SK-N-MC (cell line): ENCODE measurements at regions not wholly inside any gene's neighbourhood (a gene's known extent, or its start where the extent isn't known, plus 50 kb on each side); places are given as distances from the start of the nearest gene placed in this dataset.

Experiments
- DNase-seq: peaks from one replicate; pipeline ENCODE4 v3.0.0-alpha.2; 2011; ENCODE audit warnings: low read depth, low spot score
- H3K27ac ChIP-seq: fragments of 200-600 bp; sonication (generic); 2 replicates; pipeline ENCODE4 v1.5.1; 2016; ENCODE audit warnings: mixed run types
- H3K36me3 ChIP-seq: fragments of 200-600 bp; sonication (generic); 2 replicates; pipeline ENCODE4 v1.6.1; 2017; ENCODE audit warnings: antibody characterized with exemption, low read length, mixed read lengths; ENCODE audit not compliant: insufficient read depth
- H3K4me3 ChIP-seq: fragments of 200-600 bp; sonication (generic); 2 replicates; pipeline ENCODE4 v1.5.1; 2016
- H3K9ac ChIP-seq: fragments of 200-600 bp; sonication (generic); 2 replicates; pipeline ENCODE4 v1.8.0; 2017; ENCODE audit warnings: mixed run types, mixed read lengths; ENCODE audit not compliant: insufficient read length
- H3K9me3 ChIP-seq: fragments of 200-600 bp; sonication (generic); 2 replicates; pipeline ENCODE4 v1.6.1; 2017; ENCODE audit warnings: low read depth, mild to moderate bottlenecking, antibody characterized with exemption, low read length, moderate library complexity, mixed read lengths
- EZH2 ChIP-seq: fragments of 200-600 bp; sonication (generic); IDR thresholded peaks from one replicate; pipeline ENCODE4 v1.6.1; 2017; ENCODE audit warnings: antibody characterized with exemption
- FOXP2 ChIP-seq: optimal IDR thresholded peaks from 2 replicates; pipeline ENCODE3; 2011; ENCODE audit warnings: mild to moderate bottlenecking, moderate library complexity; ENCODE audit not compliant: insufficient read depth; ENCODE audit errors: extremely low read length, control extremely low read depth
- POLR2AphosphoS5 ChIP-seq: IDR thresholded peaks from 2 replicates; pipeline ENCODE4 v1.6.1; 2012; ENCODE audit warnings: mild to moderate bottlenecking, low read depth, low read length, borderline replicate concordance

GRCh38 chr6:55670850-55671413 is 91.9 kb upstream of the HMGCLL1 start:
- H3K4me3 ChIP-seq: no peak overlapping the region
- no peaks in the 10 kb centered on the region for H3K36me3 ChIP-seq
- no peak for DNase-seq
- no peaks in the 10 kb centered on the region for H3K9me3 ChIP-seq
- H3K27ac ChIP-seq: no peak overlapping the region
- no peak overlapping the region for H3K9ac ChIP-seq
- TF ChIP-seq POLR2AphosphoS5 (no peak), FOXP2 (no peak), EZH2 (no peak)

DNA sequence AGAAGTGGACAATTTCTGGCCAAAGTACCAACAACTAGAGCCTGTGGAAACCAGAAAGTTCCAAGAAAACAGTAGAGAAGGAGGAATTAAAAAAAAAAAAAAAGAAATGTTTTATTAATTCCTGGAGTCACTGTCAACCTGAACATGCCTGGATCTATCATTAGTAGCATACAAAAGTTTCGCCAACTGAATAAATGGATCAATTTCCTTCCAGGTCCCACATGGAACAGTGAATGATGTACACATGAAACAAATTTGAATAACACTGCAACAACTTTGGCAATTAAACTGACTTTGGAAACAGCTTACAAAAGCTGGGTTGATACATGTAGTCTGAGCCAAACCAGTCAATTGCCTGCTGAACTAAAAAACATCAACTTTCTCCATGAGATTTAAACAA is 90.0 kb upstream of the HMGCLL1 start:
- Histone ChIP-seq H3K27ac (no peak overlapping the region), H3K9me3 (no peaks in the 10 kb centered on the region), H3K9ac (no peak overlapping the region), H3K36me3 (no peaks in the 10 kb centered on the region), H3K4me3 (no peak overlapping the region)
- no peak for DNase-seq
- TF ChIP-seq POLR2AphosphoS5 (no peak), FOXP2 (no peak), EZH2 (no peak)

- Histone ChIP-seq H3K27ac (no peak overlapping the region), H3K4me3 (no peak overlapping the region), H3K9ac (no peak overlapping the region), H3K36me3 (no peaks in the 10 kb centered on the region), H3K9me3 (peaks cover under 1% of the 10 kb centered on the region; the same call in 1 of the 2 replicates)
- no peak for TF ChIP-seq POLR2AphosphoS5
- no peak for TF ChIP-seq EZH2
- no peak for TF ChIP-seq FOXP2
- DNase-seq: no peak
Observed at GRCh38 chr6:55668591-55668990, 89.6 kb upstream of the HMGCLL1 start.

- DNase-seq: no peak
- Histone ChIP-seq H3K36me3 (no peaks in the 10 kb centered on the region), H3K9ac (no peak overlapping the region), H3K27ac (no peak overlapping the region), H3K4me3 (no peak overlapping the region), H3K9me3 (peaks cover 2% of the 10 kb centered on the region; the same call in 1 of the 2 replicates)
- no peak for TF ChIP-seq EZH2
- no peak for TF ChIP-seq POLR2AphosphoS5
- TF ChIP-seq FOXP2: no peak
Observed at GRCh38 chr6:55667341-55667740, 88.3 kb upstream of the HMGCLL1 start.

DNA sequence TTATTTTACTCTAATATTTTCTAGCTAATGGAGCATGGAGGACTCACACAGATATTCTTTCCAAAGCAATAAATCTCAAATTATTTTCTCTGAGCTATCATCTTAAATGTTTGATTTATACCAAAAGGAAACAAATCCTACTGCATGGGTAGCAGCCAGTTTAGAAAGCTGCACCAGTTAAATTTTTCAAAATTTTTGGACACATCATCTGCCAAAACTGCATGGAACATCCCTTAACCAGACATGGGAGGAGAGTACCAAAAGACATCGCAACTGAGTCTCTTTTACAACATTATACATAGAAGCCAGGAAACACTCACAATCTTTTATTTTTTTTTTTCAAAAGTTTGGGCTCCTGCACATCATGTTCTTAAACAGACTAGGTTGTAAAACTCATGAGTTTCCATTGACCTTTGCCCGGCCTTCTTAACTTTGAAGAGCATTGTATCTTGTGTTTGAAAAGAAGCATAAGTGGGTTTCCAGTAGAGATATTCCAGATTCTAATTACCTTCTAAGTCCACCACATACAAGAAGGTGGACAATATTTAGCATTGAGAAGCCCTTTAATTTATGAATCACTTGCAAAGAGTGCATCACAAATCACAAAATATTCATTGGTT is 87.7 kb upstream of the HMGCLL1 start:
- Histone ChIP-seq H3K9me3 (peaks cover 6% of the 10 kb centered on the region; the same call in 1 of the 2 replicates), H3K36me3 (no peaks in the 10 kb centered on the region), H3K9ac (no peak overlapping the region), H3K27ac (no peak overlapping the region), H3K4me3 (no peak overlapping the region)
- DNase-seq: no peak
- TF ChIP-seq FOXP2: no peak
- TF ChIP-seq POLR2AphosphoS5: no peak
- TF ChIP-seq EZH2: no peak

DNA sequence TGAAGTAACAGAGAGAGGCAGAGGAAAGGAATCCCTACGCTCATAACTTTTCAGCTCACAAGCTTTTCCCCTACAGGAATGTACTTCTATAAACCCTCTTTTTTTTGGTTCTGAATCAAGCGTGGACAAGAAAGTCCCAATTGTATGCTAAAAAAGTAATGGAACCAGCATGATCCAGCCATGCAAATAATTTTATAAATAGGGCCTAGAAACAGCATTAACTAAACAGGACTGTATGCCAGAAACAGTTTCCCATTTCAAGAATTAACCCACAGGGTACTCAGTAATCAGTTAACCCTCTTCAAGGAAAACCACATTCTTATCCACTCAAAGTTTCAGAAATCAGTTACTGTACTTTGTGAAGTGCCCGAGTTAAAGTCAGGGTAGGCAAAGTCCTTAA is 87.0 kb upstream of the HMGCLL1 start:
- DNase-seq: peak; percentile 32
- Histone ChIP-seq H3K27ac (no peak overlapping the region), H3K4me3 (no peak overlapping the region), H3K9me3 (peaks cover 6% of the 10 kb centered on the region; the same call in 1 of the 2 replicates), H3K9ac (no peak overlapping the region), H3K36me3 (no peaks in the 10 kb centered on the region)
- no peak for TF ChIP-seq EZH2
- no peak; the same call in 1 of the 2 replicates for TF ChIP-seq POLR2AphosphoS5
- TF ChIP-seq FOXP2: no peak

GRCh38 chr6:55664591-55665587 is 85.9 kb upstream of the HMGCLL1 start:
- no peak overlapping the region for H3K4me3 ChIP-seq
- TF ChIP-seq POLR2AphosphoS5 (no peak), FOXP2 (no peak), EZH2 (no peak)
- H3K9ac ChIP-seq: no peak overlapping the region
- H3K36me3 ChIP-seq: no peaks in the 10 kb centered on the region
- no peak overlapping the region for H3K27ac ChIP-seq
- peaks cover 6% of the 10 kb centered on the region; the same call in 1 of the 2 replicates for H3K9me3 ChIP-seq
- no peak for DNase-seq

- no peak for DNase-seq
- Histone ChIP-seq H3K36me3 (no peaks in the 10 kb centered on the region), H3K9me3 (peaks cover 6% of the 10 kb centered on the region; the same call in 1 of the 2 replicates), H3K27ac (no peak overlapping the region), H3K4me3 (no peak overlapping the region), H3K9ac (no peak overlapping the region)
- TF ChIP-seq EZH2: no peak
- no peak for TF ChIP-seq FOXP2
- no peak for TF ChIP-seq POLR2AphosphoS5
Observed at GRCh38 chr6:55663914-55664313, 84.9 kb upstream of the HMGCLL1 start.
